ENCODE measurements at regions not wholly inside any gene's neighbourhood (a gene's known extent, or its start where the extent isn't known, plus 50 kb on each side); places are given as distances from the start of the nearest gene placed in this dataset.

- TF ChIP-seq CTCF (IDR thresholded peaks at IDR 0.05; ENCODE audit: low read depth, low read length, poor library complexity, severe bottlenecking) (no peak), EZH2phosphoT487 (IDR thresholded peaks at IDR 0.05; ENCODE audit: borderline replicate concordance, low read length) (no peak)
These were observed 202.0 kb downstream of the MATN1 start for GRCh38 chr1:30521261-30521865.
